ENCODE measurements at regions not wholly inside any gene's neighbourhood (a gene's known extent, or its start where the extent isn't known, plus 50 kb on each side); places are given as distances from the start of the nearest gene placed in this dataset.
"Not testable (repeated sequence)": the region's sequence is repeated elsewhere in the genome, so short reads cannot be mapped to it uniquely, and the experiment has no call there.

DNA sequence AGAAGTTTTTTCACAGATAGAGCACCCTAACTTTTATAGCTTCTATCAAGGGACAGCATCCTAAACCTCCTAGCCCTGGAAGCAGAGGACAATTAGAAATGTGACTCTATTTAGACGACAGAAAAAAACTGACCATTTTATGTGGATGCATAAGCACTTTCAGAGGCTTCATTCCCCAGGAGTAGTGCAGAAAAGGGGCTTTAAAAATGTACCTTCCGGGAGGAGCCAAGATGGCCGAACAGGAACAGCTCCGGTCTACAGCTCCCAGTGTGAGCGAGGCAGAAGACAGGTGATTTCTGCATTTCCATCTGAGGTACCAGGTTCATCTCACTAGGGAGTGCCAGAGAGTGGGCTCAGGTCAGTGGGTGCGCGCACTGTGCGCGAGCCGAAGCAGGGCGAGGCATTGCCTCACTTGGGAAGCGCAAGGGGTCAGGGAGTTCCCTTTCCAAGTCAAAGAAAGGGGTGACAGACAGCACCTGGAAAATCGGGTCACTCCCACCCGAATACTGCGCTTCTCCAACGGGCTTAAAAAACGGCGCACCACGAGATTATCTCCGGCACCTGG is 416.4 kb upstream of the C1orf87 start:
- TF ChIP-seq, protein P1, sequence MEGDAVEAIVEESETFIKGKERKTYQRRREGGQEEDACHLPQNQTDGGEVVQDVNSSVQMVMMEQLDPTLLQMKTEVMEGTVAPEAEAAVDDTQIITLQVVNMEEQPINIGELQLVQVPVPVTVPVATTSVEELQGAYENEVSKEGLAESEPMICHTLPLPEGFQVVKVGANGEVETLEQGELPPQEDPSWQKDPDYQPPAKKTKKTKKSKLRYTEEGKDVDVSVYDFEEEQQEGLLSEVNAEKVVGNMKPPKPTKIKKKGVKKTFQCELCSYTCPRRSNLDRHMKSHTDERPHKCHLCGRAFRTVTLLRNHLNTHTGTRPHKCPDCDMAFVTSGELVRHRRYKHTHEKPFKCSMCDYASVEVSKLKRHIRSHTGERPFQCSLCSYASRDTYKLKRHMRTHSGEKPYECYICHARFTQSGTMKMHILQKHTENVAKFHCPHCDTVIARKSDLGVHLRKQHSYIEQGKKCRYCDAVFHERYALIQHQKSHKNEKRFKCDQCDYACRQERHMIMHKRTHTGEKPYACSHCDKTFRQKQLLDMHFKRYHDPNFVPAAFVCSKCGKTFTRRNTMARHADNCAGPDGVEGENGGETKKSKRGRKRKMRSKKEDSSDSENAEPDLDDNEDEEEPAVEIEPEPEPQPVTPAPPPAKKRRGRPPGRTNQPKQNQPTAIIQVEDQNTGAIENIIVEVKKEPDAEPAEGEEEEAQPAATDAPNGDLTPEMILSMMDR (IDR thresholded peaks at IDR 0.05), result not testable (repeated sequence)
- TF ChIP-seq POLR2A (IDR thresholded peaks at IDR 0.05), result not testable (repeated sequence)
